Vagina (tissue), 2 donors: ENCODE measurements at regions not wholly inside any gene's neighbourhood (a gene's known extent, or its start where the extent isn't known, plus 50 kb on each side); places are given as distances from the start of the nearest gene placed in this dataset.
A peak's percentile ranks its signal among the peaks of the same experiment; 100 is the strongest.

Source experiments
- DNase-seq, 2 donors: peaks; one replicate each; pipeline ENCODE4 v3.0.0-alpha.2; 2017; ENCODE audit errors: extremely low spot score in 2 of 2
- H3K27ac ChIP-seq: fragments of 200-600 bp; sonication (generic); one replicate; pipeline ENCODE4 v1.5.1; 2019
- H3K27me3 ChIP-seq: fragments of 200-600 bp; sonication (generic); one replicate; pipeline ENCODE4 v1.5.1; 2019
- H3K36me3 ChIP-seq, 2 donors: fragments of 200-600 bp; sonication (generic); one replicate each; pipeline ENCODE4 v1.5.1; 2017 to 2019
- H3K4me1 ChIP-seq: fragments of 200-600 bp; sonication (generic); one replicate; pipeline ENCODE4 v1.5.1; 2019
- H3K4me3 ChIP-seq, 2 donors: fragments of 200-600 bp; sonication (generic); 1 replicate in 1 of 2; 2 replicates in 1 of 2; pipeline ENCODE4 v1.5.1; 2016 to 2019
- H3K9me3 ChIP-seq: fragments of 200-600 bp; sonication (generic); one replicate; pipeline ENCODE4 v1.5.1; 2019
- POLR2A ChIP-seq, 2 donors: fragments of 450-650 bp; IDR thresholded peaks; one replicate each; pipeline ENCODE4 v1.6.1; 2017; ENCODE audit warnings: antibody characterized with exemption in 2 of 2, mild to moderate bottlenecking in 2 of 2, moderate library complexity in 2 of 2
- POLR2AphosphoS5 ChIP-seq, 2 donors: sonication (generic); formaldehyde crosslinking; IDR thresholded peaks; one replicate each; pipeline ENCODE4 v1.9.0; 2017; ENCODE audit warnings: antibody characterized with exemption in 2 of 2, mild to moderate bottlenecking in 2 of 2, low read depth in 1 of 2; ENCODE audit not compliant: insufficient read depth in 1 of 2
- intact Hi-C: fragments of 100-400 bp; cut with DNase I; formaldehyde crosslinking; loops from one replicate; pipeline ENCODE4 v1.15.1; 2023
- TF ChIP-seq, protein P1 (sequence below), 3 experiments: fragments of 450-650 bp in 2 of 3; fragments of 200-600 bp in 1 of 3; sonication (generic) in 1 of 3; IDR thresholded peaks; one replicate each; pipeline ENCODE4 v1.5.1; 2017 to 2019; ENCODE audit warnings: antibody characterized with exemption in 3 of 3, mild to moderate bottlenecking in 2 of 3, moderate library complexity in 2 of 3

DNA sequence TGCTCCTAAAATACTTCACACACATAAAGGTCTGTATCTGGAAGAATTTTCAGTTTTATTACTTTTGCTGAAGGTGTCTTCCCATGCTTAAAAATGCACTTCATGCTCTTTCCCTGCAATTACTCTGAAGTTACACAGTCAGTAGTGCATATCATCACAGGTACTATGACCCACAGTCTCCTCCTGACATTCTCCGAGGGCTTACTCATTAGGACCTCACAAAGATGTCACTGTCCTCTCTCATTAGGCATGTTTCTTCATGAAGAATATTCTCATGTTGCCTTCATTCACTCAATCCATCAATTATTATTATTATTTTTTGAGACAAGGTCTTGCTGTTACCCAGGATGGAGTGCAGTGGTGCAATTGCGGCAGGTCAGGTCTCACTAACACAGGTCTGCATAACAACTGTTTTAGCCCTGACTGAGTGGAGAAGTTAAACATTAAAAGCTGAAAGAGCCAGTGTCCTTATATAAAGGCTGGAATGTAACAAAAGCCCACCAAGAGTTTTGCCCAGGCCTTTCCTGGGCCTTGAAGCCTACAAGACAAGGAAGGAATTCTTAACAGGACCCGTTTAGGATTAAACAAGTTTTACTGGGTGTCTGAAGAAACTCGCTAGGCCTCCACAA, 119.5 kb upstream of the WSCD2 start:
- no peak for DNase-seq
- H3K27me3 ChIP-seq, result no peaks in the 10 kb centered on the region
- intact Hi-C loops, result no loop called here
- H3K27ac ChIP-seq, result no peak overlapping the region
- no peaks in the 10 kb centered on the region for H3K36me3 ChIP-seq
- H3K9me3 ChIP-seq, result no peaks in the 10 kb centered on the region
- no peaks in the 10 kb centered on the region for H3K4me1 ChIP-seq
- TF ChIP-seq POLR2A (IDR thresholded peaks at IDR 0.05) (no peak), POLR2AphosphoS5 (IDR thresholded peaks at IDR 0.05; ENCODE audit: insufficient read depth in 1 of 2, low read depth in 1 of 2) (no peak)
- TF ChIP-seq, protein P1, sequence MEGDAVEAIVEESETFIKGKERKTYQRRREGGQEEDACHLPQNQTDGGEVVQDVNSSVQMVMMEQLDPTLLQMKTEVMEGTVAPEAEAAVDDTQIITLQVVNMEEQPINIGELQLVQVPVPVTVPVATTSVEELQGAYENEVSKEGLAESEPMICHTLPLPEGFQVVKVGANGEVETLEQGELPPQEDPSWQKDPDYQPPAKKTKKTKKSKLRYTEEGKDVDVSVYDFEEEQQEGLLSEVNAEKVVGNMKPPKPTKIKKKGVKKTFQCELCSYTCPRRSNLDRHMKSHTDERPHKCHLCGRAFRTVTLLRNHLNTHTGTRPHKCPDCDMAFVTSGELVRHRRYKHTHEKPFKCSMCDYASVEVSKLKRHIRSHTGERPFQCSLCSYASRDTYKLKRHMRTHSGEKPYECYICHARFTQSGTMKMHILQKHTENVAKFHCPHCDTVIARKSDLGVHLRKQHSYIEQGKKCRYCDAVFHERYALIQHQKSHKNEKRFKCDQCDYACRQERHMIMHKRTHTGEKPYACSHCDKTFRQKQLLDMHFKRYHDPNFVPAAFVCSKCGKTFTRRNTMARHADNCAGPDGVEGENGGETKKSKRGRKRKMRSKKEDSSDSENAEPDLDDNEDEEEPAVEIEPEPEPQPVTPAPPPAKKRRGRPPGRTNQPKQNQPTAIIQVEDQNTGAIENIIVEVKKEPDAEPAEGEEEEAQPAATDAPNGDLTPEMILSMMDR (IDR thresholded peaks at IDR 0.05), result no peak
- H3K4me3 ChIP-seq, result no peak overlapping the region

DNA sequence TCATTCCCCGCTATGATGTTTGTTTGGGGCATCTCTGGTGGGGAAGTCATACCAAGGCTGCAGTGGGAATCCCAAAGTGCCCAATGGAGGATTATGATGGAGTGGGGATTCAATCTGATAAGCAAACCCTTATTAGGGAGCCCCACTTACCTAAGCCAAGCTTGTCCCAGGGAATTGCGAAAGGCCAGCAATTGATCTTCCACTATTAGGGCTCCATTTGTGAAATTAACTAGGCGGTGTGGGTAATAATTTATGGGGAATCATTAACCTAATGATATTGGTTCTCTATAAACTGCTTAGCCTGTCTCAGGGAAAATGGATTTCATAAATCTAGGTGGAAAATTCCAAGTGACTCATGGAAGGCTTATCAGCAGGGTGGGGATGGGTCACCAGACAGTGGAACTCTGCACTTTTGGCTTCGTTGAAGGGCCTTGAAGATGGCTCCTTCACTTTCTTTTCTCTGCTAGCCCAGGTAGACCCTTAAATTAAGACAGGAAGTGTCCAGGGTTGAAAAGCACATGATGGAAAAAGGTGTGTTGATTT, 113.0 kb upstream of the WSCD2 start:
- H3K27ac ChIP-seq, result no peak overlapping the region
- intact Hi-C loops, result no loop called here
- no peak for TF ChIP-seq POLR2AphosphoS5 (IDR thresholded peaks at IDR 0.05; ENCODE audit: insufficient read depth in 1 of 2, low read depth in 1 of 2)
- TF ChIP-seq, protein P1 (IDR thresholded peaks at IDR 0.05), result no peak
- H3K4me3 ChIP-seq, result no peak overlapping the region
- peak; percentile 16 to 31 for DNase-seq
- no peaks in the 10 kb centered on the region for H3K36me3 ChIP-seq
- H3K27me3 ChIP-seq, result no peaks in the 10 kb centered on the region
- no peaks in the 10 kb centered on the region for H3K9me3 ChIP-seq
- H3K4me1 ChIP-seq, result no peaks in the 10 kb centered on the region

DNA sequence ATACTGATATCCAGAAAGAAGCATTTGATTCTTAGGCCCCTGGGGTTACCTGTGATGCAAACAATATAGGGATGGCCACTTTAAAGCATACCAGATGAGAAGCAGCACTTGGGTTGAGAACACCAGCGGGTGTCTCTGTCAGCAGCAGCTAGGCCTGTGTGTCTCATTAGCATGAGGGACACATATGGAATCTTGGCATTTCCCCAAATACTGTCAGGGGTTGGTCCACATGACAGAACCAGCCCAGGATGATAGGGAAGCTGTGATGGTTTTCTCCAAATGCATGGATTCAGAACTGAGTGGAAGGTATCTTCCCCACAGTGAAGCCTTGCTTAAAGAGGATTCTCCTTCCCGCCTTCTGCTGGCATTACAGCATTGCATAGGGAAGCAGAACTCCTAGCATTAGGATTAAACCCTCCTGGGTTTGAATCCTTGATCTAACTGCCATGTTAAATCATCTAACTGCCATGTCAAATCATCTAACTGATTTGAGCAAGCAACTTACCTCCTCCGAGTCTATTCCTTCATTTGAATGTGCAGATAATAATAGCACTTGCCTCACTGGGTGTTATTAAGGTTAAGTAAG, 111.5 kb upstream of the WSCD2 start:
- intact Hi-C loops, result no loop called here
- no peak overlapping the region for H3K27ac ChIP-seq
- H3K27me3 ChIP-seq, result no peaks in the 10 kb centered on the region
- peak in 1 of 2 donors; percentile 6 for DNase-seq
- TF ChIP-seq POLR2AphosphoS5 (IDR thresholded peaks at IDR 0.05; ENCODE audit: insufficient read depth in 1 of 2, low read depth in 1 of 2) (no peak), POLR2A (IDR thresholded peaks at IDR 0.05) (no peak)
- TF ChIP-seq, protein P1 (IDR thresholded peaks at IDR 0.05), result no peak
- no peaks in the 10 kb centered on the region for H3K36me3 ChIP-seq
- H3K4me3 ChIP-seq, result no peak overlapping the region
- no peaks in the 10 kb centered on the region for H3K9me3 ChIP-seq
- no peaks in the 10 kb centered on the region for H3K4me1 ChIP-seq

DNA sequence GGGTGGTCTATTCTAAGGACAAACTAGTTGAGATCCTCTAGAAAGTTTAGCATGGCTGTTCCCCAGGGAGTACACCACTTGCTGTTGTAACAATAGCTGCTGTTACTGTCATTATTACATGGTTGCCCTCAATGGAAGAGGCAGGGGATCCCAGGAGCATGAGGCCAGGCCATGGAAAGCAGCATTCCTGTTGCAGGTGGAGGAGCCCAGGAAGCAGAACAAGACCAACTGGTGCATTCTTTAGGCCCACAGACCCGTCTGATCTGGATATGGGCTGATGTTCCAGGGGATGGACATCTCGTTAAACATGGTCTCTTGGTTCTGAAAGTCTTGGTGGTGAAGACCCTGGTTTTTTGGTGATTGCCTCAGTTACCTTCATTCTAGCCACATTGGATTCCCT, 109.2 kb upstream of the WSCD2 start:
- Histone ChIP-seq H3K4me1 (no peaks in the 10 kb centered on the region), H3K27ac (no peak overlapping the region), H3K9me3 (no peaks in the 10 kb centered on the region), H3K4me3 (no peak overlapping the region), H3K36me3 (no peaks in the 10 kb centered on the region), H3K27me3 (no peaks in the 10 kb centered on the region)
- TF ChIP-seq POLR2A (IDR thresholded peaks at IDR 0.05) (no peak), POLR2AphosphoS5 (IDR thresholded peaks at IDR 0.05; ENCODE audit: insufficient read depth in 1 of 2, low read depth in 1 of 2) (no peak)
- TF ChIP-seq, protein P1 (IDR thresholded peaks at IDR 0.05), result no peak
- intact Hi-C loops, result no loop called here
- DNase-seq, result peak; percentile 22 to 58

DNA sequence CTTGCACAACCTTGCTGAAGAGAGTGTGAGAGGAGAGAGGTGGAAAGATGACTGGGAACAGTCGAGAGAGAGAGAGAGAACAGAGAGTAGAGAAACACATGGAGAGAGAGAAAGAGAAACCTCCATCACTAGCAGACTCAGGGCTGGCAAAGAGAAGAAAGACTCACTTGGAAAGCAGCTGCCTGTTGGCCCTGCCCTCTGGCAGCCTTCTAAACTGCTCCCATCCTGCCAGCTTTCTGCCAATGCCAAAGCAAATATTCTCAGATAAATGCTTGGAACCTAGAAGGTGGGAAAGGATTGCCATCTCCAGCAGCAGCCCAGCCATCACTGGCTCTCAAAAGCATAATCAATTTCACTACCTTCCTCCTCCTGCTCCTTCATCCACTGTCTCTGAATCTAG, 107.9 kb upstream of the WSCD2 start:
- intact Hi-C loops, result no loop called here
- no peaks in the 10 kb centered on the region for H3K27me3 ChIP-seq
- TF ChIP-seq POLR2AphosphoS5 (IDR thresholded peaks at IDR 0.05; ENCODE audit: insufficient read depth in 1 of 2, low read depth in 1 of 2), result no peak
- TF ChIP-seq, protein P1 (IDR thresholded peaks at IDR 0.05), result no peak
- no peak for TF ChIP-seq POLR2A (IDR thresholded peaks at IDR 0.05)

More for the DNA sequence above, 107.9 kb upstream of the WSCD2 start:
- Histone ChIP-seq H3K9me3 (no peaks in the 10 kb centered on the region), H3K36me3 (no peaks in the 10 kb centered on the region), H3K27ac (no peak overlapping the region), H3K4me1 (no peaks in the 10 kb centered on the region), H3K4me3 (no peak overlapping the region)
- no peak for DNase-seq
